Hematopoietic multipotent progenitor cell treated with erythropoietin and hydrocortisone succinate and interleukin-3 and kit ligand, for 4 days (in vitro differentiated cells): ENCODE measurements at regions not wholly inside any gene's neighbourhood (a gene's known extent, or its start where the extent isn't known, plus 50 kb on each side); places are given as distances from the start of the nearest gene placed in this dataset.
"Not testable (repeated sequence)": the region's sequence is repeated elsewhere in the genome, so short reads cannot be mapped to it uniquely, and the experiment has no call there.

Experiments used
- DNase-seq: peaks from one replicate; pipeline ENCODE4 v3.0.0-alpha.2; 2015

DNA sequence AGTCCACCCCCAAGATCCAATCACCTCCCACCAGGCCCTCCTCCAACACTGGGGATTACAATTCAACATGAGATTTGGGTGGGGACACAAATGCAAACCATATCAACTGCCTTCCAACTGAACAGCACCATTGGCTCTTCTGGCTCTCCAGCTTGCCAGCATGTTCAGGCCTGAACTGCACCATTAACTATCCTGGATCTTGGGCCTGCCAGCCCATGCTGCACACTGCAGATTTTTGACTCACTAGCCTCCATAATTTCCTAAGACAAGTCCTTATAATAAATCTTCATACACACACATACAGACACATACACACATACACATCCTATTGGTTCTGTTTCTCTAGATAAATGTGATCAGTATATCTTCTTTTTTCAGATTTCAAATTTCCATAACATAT is 737.1 kb upstream of the SPRY2 start:
- no peak for DNase-seq

DNA sequence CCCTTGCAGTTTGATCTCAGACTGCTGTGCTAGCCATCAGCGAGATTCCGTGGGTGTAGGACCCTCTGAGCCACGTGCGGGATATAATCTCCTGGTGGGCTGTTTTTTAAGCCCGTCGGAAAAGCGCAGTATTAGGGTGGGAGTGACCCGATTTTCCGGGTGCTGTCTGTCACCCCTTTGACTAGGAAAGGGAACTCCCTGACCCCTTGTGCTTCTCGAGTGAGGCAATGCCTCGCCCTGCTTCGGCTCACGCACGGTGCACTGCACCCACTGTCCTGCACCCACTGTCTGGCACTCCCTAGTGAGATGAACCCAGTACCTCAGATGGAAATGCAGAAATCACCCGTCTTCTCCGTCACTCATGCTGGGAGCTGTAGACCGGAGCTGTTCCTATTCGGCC is 728.9 kb upstream of the SPRY2 start:
- DNase-seq: not testable (repeated sequence)

DNA sequence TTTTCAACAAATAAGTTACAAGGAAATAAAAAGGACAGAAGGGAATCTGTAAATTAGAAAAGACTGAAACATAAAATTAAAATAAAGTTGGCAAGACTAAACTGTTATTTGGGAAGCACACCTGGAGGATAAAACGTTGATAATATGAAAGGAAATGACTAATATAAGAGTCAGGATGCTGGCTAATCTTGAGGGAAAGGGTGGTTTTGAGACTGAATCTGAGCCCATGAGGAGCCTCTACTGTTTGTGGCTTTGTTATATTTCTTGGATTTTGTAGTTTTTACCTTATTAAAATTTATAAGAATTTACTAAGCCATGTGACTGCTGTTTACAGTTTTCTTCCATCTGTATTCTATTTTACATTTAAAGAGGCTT is 718.0 kb upstream of the SPRY2 start:
- DNase-seq: no peak

- no peak for DNase-seq
Measured at GRCh38 chr13:81058211-81058915, 717.4 kb upstream of the SPRY2 start.

GRCh38 chr13:81051873-81052272 is 710.9 kb upstream of the SPRY2 start:
- peak; percentile 4 for DNase-seq

DNA sequence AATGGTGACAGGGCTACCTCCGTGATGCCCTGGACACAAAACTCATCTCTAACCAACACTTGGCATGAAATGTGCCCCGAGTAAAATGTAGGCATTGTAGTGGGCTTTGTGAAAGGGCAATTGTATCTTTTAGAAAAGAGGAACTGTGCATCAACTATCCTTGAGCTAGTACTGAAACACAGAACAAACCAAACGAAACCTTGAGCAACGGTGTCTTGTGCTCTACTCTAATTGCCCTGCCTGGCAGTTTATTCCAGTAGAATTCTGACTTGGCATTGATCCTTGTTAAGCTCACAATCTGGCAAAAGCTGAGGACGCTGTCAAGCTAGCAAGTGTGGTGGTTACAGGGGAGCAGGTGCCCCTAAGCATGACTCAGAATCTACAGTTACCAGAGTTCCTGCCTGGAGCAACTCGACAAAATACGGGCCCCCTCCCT is 707.1 kb upstream of the SPRY2 start:
- DNase-seq: peak; percentile 2

GRCh38 chr13:81041761-81042160 is 700.8 kb upstream of the SPRY2 start:
- no peak for DNase-seq

DNA sequence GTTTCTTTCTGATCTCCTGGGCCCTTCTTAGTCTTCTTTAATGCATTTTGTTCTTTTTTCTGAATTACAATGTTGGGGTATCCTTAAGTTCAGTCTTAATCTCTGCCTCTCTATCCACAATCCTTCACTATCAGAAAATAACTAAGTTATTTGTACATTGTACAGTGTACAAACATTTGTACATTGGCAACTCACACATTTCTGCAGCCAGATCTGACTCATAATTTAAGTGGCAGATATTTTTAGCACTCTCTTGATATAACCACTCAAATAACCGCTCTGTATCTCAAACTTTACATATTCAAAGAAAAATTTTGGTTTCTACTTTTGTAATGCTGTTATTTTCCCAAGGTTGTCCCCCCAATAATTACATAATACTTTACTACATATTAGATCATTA is 691.1 kb upstream of the SPRY2 start:
- no peak for DNase-seq

DNA sequence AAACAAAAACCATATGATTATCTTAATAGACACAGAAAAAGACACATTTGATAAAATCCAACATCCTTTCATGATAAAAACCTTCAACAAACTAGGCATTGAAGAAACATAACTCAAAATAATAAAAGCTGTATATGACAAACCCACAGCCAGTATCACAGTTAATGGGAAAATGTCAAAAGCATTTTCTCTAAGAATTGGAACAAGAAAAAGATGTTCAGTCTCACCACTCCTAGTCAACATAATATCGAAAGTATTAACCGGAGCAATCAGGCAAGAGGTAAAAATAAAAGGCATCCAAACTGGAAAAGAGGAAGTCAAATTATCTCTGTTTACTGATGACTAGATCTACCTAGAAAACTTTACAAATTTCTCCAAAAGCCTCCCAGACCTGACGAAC is 684.2 kb upstream of the SPRY2 start:
- DNase-seq: no peak

GRCh38 chr13:81021284-81021840 is 680.4 kb upstream of the SPRY2 start:
- no peak for DNase-seq

DNA sequence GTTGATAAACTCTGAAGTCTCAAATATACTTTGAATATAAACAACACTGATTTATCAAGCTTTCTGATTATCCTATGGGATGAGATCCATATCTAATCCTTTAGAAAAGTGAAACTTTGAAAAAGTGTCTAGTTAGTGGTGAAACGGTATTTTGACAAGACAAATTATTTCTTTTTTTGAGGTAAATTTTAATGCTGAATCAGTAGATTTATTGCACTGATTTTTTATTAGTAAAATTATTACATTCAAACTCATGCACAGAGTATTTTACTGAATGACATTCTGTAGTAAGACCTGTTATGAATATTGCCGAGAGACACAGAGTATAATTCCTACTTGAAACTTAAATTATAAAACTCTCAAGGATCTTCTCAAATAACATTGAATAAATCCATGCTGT is 679.1 kb upstream of the SPRY2 start:
- no peak for DNase-seq

GRCh38 chr13:81018936-81019335 is 678.0 kb upstream of the SPRY2 start:
- no peak for DNase-seq

DNA sequence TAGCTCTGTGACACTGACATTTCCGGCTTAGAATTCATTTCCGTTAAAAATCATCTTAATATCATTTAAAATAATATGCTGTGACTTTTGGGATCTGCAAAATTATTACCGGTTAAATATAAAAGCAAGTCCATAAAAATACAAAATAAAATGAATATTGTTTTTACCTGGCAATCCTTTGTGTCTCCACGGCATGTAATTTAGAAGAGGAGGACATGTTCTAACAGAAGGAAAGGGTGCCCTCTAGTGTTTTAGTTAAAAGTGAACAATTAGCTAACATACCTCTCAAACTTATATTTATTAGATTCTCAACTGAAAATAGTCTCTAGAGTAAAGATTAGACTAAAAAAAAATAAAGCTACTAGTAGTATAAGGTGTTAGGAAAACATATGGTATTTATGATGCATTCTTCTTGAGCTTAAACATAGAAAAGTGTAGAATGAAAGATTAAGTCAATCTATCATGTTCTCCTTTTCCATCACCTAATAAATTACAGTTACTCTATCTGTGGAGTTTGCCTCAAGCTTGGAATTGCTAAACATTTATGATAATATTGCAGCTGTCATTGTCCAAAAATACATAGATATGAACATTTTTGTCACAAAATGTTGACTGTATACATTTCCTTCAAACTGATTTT is 676.7 kb upstream of the SPRY2 start:
- peak; percentile 80 for DNase-seq

DNA sequence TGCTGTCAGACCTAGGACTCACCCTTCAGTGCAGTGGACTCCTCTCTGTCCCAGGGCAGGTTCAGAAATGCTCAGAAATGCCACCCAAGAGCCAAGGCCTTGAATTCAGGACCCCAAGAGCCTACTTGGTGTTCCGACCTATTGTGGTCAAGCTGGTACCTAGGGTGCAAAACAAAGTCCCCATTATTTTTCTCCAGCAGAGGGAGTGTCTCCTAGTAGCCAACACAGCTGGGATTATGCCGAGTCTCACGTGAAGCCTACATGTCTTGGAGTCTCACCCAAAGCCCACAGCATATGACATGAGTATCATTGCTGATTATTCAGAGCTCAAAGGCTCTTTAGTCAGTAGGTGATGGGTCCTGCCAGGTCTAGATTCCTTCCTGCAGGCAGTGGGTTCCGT is 671.1 kb upstream of the SPRY2 start:
- DNase-seq: no peak

DNA sequence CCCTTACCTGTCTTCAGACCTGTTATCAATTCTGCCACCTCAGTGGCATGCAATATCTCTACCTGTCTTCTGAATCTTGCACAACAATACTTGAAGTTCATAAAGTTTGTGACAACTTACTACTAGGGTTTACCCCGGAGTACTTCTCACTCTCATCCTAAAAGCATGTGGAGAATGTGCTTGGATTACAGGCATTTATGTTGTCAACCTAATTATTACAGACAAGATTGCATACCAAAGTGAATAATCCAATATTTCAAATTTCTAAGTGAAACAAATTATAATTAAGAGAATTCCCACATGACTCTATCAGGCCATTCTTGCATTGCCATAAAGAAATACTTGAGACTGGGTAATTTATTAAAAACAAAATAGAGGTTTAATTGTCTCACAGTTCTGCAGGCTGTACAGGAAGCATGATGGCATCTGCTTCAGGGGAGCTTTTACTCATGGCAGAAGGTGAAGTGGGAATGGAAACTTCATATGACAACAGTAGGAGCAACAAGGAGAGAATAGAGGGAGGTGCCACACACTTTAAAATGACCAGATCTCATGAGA is 661.0 kb upstream of the SPRY2 start:
- no peak for DNase-seq

- not testable (repeated sequence) for DNase-seq
Measured at GRCh38 chr13:80998603-80999002, 657.7 kb upstream of the SPRY2 start.

GRCh38 chr13:80989747-80990146 is 648.8 kb upstream of the SPRY2 start:
- no peak for DNase-seq

GRCh38 chr13:80989241-80989640 is 648.3 kb upstream of the SPRY2 start:
- DNase-seq: no peak

- DNase-seq: no peak
Measured at GRCh38 chr13:80988391-80989151, 647.6 kb upstream of the SPRY2 start.

GRCh38 chr13:80979035-80979641 is 638.2 kb upstream of the SPRY2 start:
- DNase-seq: peak; percentile 82

- DNase-seq: no peak
Measured at GRCh38 chr13:80977168-80977567, 636.2 kb upstream of the SPRY2 start.

GRCh38 chr13:80975903-80976302 is 635.0 kb upstream of the SPRY2 start:
- DNase-seq: no peak

GRCh38 chr13:80973721-80974120 is 632.8 kb upstream of the SPRY2 start:
- no peak for DNase-seq
